ENCODE measurements at regions not wholly inside any gene's neighbourhood (a gene's known extent, or its start where the extent isn't known, plus 50 kb on each side); places are given as distances from the start of the nearest gene placed in this dataset.
"Not testable (repeated sequence)": the region's sequence is repeated elsewhere in the genome, so short reads cannot be mapped to it uniquely, and the experiment has no call there.

- H3K4me3 ChIP-seq (replicated peaks in 1 of 3; ENCODE audit: insufficient read depth in 1 of 3, low read depth in 1 of 3, low read length in 3 of 3); CTCF ChIA-PET; DNase-seq (ENCODE audit: low read depth, low spot score); H3K9me1 ChIP-seq (replicated peaks; ENCODE audit: control insufficient read depth, extremely low read depth, insufficient read depth, low read length); H3K9ac ChIP-seq (replicated peaks; ENCODE audit: extremely low read depth, insufficient read depth, low read length); BruUV-seq (replicated peaks); H2AFZ ChIP-seq (ENCODE audit: low read depth, low read length); H3K36me3 ChIP-seq (ENCODE audit: control insufficient read depth in 2 of 2, extremely low read depth in 1 of 2, insufficient read depth in 2 of 2, low read length in 2 of 2); intact Hi-C loops (cut with micrococcal nuclease); H3K4me2 ChIP-seq (ENCODE audit: insufficient read depth, low read length); FAIRE-seq; H3K27ac ChIP-seq (ENCODE audit: insufficient read depth, low read depth, low read length); dilution Hi-C loops (cut with MboI; ENCODE audit: extremely low pct_ligation_motif_present, low sequenced_read_pairs); H3K79me2 ChIP-seq (ENCODE audit: control insufficient read depth, insufficient read depth, low read length); H3K9me3 ChIP-seq (replicated peaks; ENCODE audit: control insufficient read depth, insufficient read depth, low read length); POLR2A ChIA-PET; H3K4me1 ChIP-seq (ENCODE audit: control insufficient read depth, extremely low read depth, insufficient read depth, low read length); H4K20me1 ChIP-seq (replicated peaks; ENCODE audit: control insufficient read depth, extremely low read depth, insufficient read depth, low read length); H3K27me3 ChIP-seq (ENCODE audit: control insufficient read depth in 2 of 2, insufficient read depth in 2 of 2, low read length in 2 of 2): not testable (repeated sequence)
These were observed 190.3 kb downstream of the RAB11FIP2 start for GRCh38 chr10:117856426-117856825.

GRCh38 chr10:117860135-117860534, 186.6 kb downstream of the RAB11FIP2 start:
- no peaks in the 10 kb centered on the region for H3K79me2 ChIP-seq (ENCODE audit: control insufficient read depth, insufficient read depth, low read length)
- TF ChIP-seq POLR2AphosphoS5 (IDR thresholded peaks at IDR 0.05; ENCODE audit: insufficient read depth, low read depth, low read length) (no peak), GATA2 (IDR thresholded peaks at IDR 0.05; ENCODE audit: insufficient read depth, insufficient read length, low read depth, low read length) (no peak), CTCF (IDR thresholded peaks at IDR 0.05; ENCODE audit: extremely low read depth in 1 of 2, insufficient read depth in 1 of 2, low read depth in 1 of 2, low read length in 2 of 2) (no peak), FOS (IDR thresholded peaks at IDR 0.05; ENCODE audit: borderline replicate concordance, insufficient read depth, low read length) (no peak), MYC (IDR thresholded peaks at IDR 0.05; ENCODE audit: low read depth, low read length) (no peak)
- ChIA-PET CTCF (no interaction called here), POLR2A (no interaction called here)
- H3K4me3 ChIP-seq (replicated peaks in 1 of 3; ENCODE audit: insufficient read depth in 1 of 3, low read depth in 1 of 3, low read length in 3 of 3): no peak overlapping the region
- H3K27ac ChIP-seq (ENCODE audit: insufficient read depth, low read depth, low read length): no peak overlapping the region
- BruUV-seq (replicated peaks): no TSS peak
- no peaks in the 10 kb centered on the region for H3K9me1 ChIP-seq (replicated peaks; ENCODE audit: control insufficient read depth, extremely low read depth, insufficient read depth, low read length)
- FAIRE-seq (no peak), DNase-seq (ENCODE audit: low read depth, low spot score) (no peak)
- H3K9me3 ChIP-seq (replicated peaks; ENCODE audit: control insufficient read depth, insufficient read depth, low read length): no peaks in the 10 kb centered on the region
- no peak overlapping the region for H3K4me2 ChIP-seq (ENCODE audit: insufficient read depth, low read length)
- dilution Hi-C loops (cut with MboI; ENCODE audit: extremely low pct_ligation_motif_present, low sequenced_read_pairs): no loop called here
- no peaks in the 10 kb centered on the region for H3K4me1 ChIP-seq (ENCODE audit: control insufficient read depth, extremely low read depth, insufficient read depth, low read length)
- no peaks in the 10 kb centered on the region for H4K20me1 ChIP-seq (replicated peaks; ENCODE audit: control insufficient read depth, extremely low read depth, insufficient read depth, low read length)
- no peak overlapping the region for H3K9ac ChIP-seq (replicated peaks; ENCODE audit: extremely low read depth, insufficient read depth, low read length)
- no peak overlapping the region for H2AFZ ChIP-seq (ENCODE audit: low read depth, low read length)
- H3K27me3 ChIP-seq (ENCODE audit: control insufficient read depth in 2 of 2, insufficient read depth in 2 of 2, low read length in 2 of 2): no peaks in the 10 kb centered on the region
- intact Hi-C loops (cut with micrococcal nuclease): no loop called here
- no peaks in the 10 kb centered on the region for H3K36me3 ChIP-seq (ENCODE audit: control insufficient read depth in 2 of 2, extremely low read depth in 1 of 2, insufficient read depth in 2 of 2, low read length in 2 of 2)

Data from endothelial cell of umbilical vein (primary cell).